Thyroid gland (tissue), 4 donors: ENCODE measurements at regions not wholly inside any gene's neighbourhood (a gene's known extent, or its start where the extent isn't known, plus 50 kb on each side); places are given as distances from the start of the nearest gene placed in this dataset.

Source experiments
- CTCF ChIP-seq, 6 experiments: fragments of 200-600 bp in 3 of 6; fragments of 450-650 bp in 3 of 6; sonication (generic) in 3 of 6; IDR thresholded peaks; one replicate each; pipeline ENCODE4 v1.5.1; 2016 to 2019; ENCODE audit warnings: antibody characterized with exemption in 6 of 6, mild to moderate bottlenecking in 2 of 6, inconsistent platforms in 1 of 6, moderate library complexity in 1 of 6
- POLR2A ChIP-seq, 2 donors: fragments of 450-650 bp; IDR thresholded peaks; one replicate each; pipeline ENCODE4 v1.6.1; 2017; ENCODE audit warnings: antibody characterized with exemption in 2 of 2, mild to moderate bottlenecking in 2 of 2, moderate library complexity in 1 of 2

GRCh38 chr17:73955616-73956015, 247.9 kb upstream of the RPL38 start:
- TF ChIP-seq CTCF (IDR thresholded peaks at IDR 0.05), result no peak
- TF ChIP-seq POLR2A (IDR thresholded peaks at IDR 0.05), result no peak
